DOHH2 (cell line): ENCODE measurements at regions not wholly inside any gene's neighbourhood (a gene's known extent, or its start where the extent isn't known, plus 50 kb on each side); places are given as distances from the start of the nearest gene placed in this dataset.
"Not testable (repeated sequence)": the region's sequence is repeated elsewhere in the genome, so short reads cannot be mapped to it uniquely, and the experiment has no call there.

Experiments used
- EZH2phosphoT487 ChIP-seq: fragments of 200-600 bp; sonication (generic); IDR thresholded peaks from 2 replicates; pipeline ENCODE4 v1.6.1; 2017; ENCODE audit warnings: borderline replicate concordance, mild to moderate bottlenecking, antibody characterized with exemption, low read length, moderate library complexity, mixed read lengths
- TF ChIP-seq, protein P1 (sequence below): fragments of 200-600 bp; sonication (generic); IDR thresholded peaks from one replicate; pipeline ENCODE4 v1.5.1; 2014; ENCODE audit warnings: antibody characterized with exemption, mild to moderate bottlenecking, low read depth, low read length; ENCODE audit not compliant: poor library complexity, severe bottlenecking

DNA sequence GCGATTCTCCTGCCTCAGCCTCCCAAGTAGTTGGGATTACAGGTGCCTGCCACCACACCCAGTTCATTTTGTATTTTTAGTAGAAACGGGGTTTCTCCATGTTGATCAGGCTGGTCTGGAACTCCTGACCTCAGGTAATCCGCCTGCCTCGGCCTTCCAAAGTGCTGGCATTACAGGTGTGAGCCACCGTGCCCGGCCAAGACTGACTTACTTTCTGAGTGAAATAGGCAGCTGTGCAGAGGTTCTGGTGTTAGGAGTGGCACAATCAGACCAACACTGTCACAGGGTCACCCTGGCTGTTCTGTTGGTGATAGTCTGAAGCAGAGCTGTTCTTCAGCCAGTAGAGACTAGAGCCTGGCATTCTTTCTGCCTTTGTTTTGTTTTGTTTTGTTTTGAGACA, 77.4 kb upstream of the PARD3 start:
- TF ChIP-seq, protein P1, sequence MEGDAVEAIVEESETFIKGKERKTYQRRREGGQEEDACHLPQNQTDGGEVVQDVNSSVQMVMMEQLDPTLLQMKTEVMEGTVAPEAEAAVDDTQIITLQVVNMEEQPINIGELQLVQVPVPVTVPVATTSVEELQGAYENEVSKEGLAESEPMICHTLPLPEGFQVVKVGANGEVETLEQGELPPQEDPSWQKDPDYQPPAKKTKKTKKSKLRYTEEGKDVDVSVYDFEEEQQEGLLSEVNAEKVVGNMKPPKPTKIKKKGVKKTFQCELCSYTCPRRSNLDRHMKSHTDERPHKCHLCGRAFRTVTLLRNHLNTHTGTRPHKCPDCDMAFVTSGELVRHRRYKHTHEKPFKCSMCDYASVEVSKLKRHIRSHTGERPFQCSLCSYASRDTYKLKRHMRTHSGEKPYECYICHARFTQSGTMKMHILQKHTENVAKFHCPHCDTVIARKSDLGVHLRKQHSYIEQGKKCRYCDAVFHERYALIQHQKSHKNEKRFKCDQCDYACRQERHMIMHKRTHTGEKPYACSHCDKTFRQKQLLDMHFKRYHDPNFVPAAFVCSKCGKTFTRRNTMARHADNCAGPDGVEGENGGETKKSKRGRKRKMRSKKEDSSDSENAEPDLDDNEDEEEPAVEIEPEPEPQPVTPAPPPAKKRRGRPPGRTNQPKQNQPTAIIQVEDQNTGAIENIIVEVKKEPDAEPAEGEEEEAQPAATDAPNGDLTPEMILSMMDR: not testable (repeated sequence)
- not testable (repeated sequence) for TF ChIP-seq EZH2phosphoT487
